D721Med (cell line): ENCODE measurements at regions not wholly inside any gene's neighbourhood (a gene's known extent, or its start where the extent isn't known, plus 50 kb on each side); places are given as distances from the start of the nearest gene placed in this dataset.

Source experiments
- DNase-seq: peaks from one replicate; pipeline ENCODE4 v3.0.0; 2011; ENCODE audit warnings: low spot score; ENCODE audit not compliant: insufficient read length
- FAIRE-seq: peaks from 2 replicates; lab custom pipeline; 2011; peaks lifted over from hg19 to GRCh38; lab: Jason Lieb, UNC
- CTCF ChIP-seq: IDR thresholded peaks from 2 replicates; pipeline ENCODE4 v1.5.1; 2012; ENCODE audit warnings: mild to moderate bottlenecking, control low read depth; ENCODE audit not compliant: insufficient read depth; ENCODE audit errors: missing control alignments

DNA sequence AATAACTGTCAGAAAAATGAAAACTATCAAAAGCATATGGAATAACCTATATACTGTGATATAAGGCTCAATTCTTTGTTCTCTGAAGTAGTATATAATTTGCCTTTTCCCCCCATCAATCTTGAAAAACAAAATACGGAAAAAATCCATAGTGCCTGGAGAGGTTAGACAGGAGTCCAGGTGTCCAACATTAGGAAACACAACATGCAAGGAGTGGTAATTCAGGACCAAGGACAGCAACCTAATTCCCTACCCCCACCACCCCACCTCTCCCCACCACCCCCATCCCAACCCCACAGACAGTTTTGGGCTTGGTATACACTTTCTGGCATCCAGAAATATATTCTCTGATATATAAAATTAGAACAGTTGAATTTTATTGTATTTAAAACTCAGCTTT lies 55.1 kb upstream of the SLC25A26 start:
- no peak for FAIRE-seq
- DNase-seq = no peak
- TF ChIP-seq CTCF = no peak

DNA sequence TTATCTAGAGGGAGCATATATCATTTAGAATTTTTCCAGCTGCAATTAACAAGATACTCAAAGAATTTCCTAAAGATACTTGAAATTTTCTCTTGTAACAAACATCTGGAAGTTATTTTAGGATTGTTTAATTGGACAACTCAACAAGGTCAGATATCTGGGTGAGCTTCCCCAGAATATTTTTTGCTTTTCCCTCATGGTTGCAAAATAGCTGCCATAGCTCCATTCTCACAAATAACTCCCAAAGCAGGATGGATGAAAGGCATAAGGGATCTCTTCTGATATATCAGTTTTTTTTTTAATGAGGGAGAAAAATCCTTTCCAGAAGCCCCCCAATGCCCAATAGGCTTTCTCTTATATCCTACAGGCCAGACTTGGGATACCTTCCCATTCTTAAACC lies 56.6 kb upstream of the SLC25A26 start:
- DNase-seq = no peak
- FAIRE-seq = no peak
- no peak for TF ChIP-seq CTCF

- FAIRE-seq (no peak), DNase-seq (no peak)
- TF ChIP-seq CTCF = no peak
Measured at GRCh38 chr3:66163222-66163621, 57.6 kb upstream of the SLC25A26 start.

DNA sequence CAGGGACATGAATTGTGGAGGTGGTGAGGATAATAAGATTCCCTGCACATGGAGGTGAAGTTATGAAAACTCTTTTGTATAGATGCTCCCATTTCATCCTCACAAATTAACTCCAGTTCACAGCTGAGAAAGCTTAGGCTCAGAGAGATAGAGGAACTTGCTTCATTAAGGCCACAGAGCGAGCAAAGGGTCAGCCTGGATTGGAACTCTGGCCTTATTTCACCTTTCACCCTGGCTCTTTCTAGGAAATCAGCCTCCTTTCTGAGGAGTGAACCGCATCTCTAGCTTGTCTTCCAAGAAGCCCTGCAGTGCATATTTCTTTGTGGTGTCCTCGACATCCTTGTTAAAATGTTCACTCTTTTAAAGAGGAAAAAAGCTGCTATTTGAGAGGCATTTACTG lies 58.0 kb upstream of the SLC25A26 start:
- DNase-seq = no peak

DNA sequence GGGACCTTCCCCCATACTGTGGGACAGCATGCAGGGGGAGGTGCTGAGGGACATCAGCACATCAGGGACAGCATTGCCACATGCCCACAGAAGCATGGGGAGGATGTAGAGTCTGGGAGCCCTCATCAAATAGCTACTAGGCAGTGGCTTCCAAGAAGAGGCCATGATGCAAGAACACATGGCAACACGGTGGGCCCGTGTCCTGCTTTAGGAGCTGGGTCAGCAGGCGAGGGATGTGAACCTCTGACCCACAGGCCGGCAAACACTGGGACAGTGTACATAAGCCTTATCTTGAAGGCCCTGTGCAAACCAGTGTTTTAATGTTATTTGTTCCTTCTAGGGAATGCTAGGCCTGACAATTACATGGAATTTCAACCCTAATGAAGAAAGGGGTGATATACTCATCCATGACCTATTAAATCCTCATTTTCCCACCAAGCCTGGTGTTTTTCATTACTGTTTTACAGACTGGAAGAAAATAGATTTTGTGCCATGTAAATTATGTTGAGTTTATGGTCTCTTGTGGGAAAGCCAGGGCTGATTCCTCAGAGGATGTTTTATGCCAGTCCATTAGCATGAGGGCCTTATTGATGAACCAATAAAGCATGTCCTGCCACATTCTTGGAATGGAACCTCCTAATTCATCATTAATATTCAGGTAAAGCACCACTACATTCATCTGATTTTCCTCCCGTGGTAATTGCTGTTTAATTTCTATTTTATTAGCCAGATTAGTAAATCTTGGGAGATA lies 61.7 kb upstream of the SLC25A26 start:
- no peak for FAIRE-seq
- TF ChIP-seq CTCF = no peak
- DNase-seq = no peak

More for the DNA sequence above, 58.0 kb upstream of the SLC25A26 start:
- FAIRE-seq = no peak
- no peak for TF ChIP-seq CTCF

DNA sequence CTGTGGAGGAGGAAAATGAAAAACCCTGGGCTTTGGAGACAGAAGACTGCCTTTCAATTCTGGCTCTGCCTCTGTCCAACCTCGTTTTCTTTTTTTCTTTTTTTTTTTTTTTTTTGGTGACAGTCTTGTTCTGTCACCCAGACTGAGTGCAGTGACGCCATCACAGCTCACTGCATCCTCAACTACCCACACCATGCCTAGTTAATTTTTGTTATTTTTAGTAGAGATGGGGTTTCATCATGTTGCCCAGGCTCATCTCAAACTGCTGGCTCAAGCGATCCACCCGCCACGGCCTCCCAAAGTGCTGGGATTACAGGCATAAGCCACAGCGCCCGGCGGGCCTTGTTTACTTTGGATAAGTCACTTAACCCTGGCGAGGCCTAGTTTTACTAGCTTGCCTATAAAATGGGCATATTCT lies 66.3 kb upstream of the SLC25A26 start:
- TF ChIP-seq CTCF = no peak
- no peak for FAIRE-seq
- no peak for DNase-seq

DNA sequence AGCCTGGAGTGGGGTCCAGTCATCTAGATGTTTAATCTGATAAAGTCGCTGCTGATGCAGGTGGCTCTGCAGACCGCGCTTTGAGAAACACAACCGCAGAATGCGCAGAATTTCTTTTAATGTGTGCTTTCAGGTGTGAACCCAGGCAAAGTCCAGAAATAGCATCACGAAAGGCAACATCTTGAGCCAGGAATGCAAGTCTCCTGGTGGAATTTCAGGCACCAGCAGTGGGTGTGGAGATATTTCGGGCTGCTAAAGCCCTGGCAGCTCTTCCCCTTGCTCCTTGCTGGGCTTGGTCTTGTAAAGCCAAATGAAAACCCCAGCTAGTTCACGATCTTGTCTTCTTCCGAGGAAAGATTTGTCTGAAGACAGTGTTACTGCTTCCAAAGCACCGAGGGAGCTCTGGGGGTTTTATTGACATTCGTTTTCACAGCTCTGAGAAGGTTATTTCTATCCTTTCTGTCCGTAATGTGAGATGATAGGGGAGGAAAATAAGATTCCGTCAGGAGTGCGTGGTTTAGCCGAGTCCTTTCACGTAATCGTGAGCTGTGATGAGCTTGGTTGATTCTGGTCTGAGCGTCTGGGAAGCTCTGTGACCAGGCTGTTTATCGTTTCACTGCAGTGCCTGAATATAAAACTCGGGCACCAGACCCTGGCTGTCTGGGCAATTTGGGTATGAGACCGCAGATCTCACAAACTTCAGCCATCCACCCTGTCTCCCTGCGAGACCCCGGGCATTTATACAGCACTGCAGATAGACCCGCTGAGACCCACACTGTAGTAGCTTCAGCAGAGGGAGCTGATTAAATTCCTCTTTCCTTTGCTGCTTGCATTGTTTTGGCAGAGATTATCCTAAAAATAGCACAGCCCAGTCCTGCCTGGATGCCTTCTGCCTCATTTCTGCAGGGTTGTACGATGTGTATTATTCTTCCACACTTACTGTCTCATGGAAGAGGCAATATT lies 67.0 kb upstream of the SLC25A26 start:
- no peak for DNase-seq
- FAIRE-seq = no peak
- no peak for TF ChIP-seq CTCF
